ENCODE measurements at regions not wholly inside any gene's neighbourhood (a gene's known extent, or its start where the extent isn't known, plus 50 kb on each side); places are given as distances from the start of the nearest gene placed in this dataset.
A peak's percentile ranks its signal among the peaks of the same experiment; 100 is the strongest.

DNA sequence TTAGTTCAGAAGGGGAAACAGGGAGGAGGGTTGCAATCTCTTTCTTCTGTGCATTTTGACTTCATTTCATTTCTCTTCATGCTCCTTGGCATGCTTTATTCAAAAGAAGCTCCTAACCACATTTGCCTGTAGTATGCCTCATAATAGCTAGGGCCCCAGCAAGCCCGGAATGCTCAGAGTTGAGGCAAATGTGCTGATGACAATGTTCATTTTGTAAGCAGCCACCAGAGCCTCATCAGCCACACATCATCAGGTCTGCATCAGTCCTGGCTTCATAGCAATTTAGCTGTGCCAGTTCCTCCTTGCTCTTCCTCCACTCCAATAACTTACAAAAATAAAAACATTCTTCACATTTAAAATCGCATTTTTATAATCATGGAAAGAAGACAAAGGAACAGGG, 65.4 kb upstream of the MMADHC start:
- intact Hi-C loops (cut with DNase I), result no loop called here
- DNase-seq (no peak), ATAC-seq (no peak)
- WGBS, 2 donors, result 83 to 94% methylated on average over 2 of the region's 2 CpGs
- TF ChIP-seq, protein P1, sequence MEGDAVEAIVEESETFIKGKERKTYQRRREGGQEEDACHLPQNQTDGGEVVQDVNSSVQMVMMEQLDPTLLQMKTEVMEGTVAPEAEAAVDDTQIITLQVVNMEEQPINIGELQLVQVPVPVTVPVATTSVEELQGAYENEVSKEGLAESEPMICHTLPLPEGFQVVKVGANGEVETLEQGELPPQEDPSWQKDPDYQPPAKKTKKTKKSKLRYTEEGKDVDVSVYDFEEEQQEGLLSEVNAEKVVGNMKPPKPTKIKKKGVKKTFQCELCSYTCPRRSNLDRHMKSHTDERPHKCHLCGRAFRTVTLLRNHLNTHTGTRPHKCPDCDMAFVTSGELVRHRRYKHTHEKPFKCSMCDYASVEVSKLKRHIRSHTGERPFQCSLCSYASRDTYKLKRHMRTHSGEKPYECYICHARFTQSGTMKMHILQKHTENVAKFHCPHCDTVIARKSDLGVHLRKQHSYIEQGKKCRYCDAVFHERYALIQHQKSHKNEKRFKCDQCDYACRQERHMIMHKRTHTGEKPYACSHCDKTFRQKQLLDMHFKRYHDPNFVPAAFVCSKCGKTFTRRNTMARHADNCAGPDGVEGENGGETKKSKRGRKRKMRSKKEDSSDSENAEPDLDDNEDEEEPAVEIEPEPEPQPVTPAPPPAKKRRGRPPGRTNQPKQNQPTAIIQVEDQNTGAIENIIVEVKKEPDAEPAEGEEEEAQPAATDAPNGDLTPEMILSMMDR (IDR thresholded peaks at IDR 0.05), result no peak
- no peak for TF ChIP-seq POLR2A (IDR thresholded peaks at IDR 0.05)
- Histone ChIP-seq H3K36me3 (replicated peaks in 1 of 2; ENCODE audit: insufficient read depth in 1 of 2, low read depth in 2 of 2) (no peaks in the 10 kb centered on the region), H3K9me3 (no peaks in the 10 kb centered on the region), H3K27me3 (no peaks in the 10 kb centered on the region), H3K4me3 (no peak overlapping the region), H3K27ac (no peak overlapping the region), H3K4me1 (no peaks in the 10 kb centered on the region)

DNA sequence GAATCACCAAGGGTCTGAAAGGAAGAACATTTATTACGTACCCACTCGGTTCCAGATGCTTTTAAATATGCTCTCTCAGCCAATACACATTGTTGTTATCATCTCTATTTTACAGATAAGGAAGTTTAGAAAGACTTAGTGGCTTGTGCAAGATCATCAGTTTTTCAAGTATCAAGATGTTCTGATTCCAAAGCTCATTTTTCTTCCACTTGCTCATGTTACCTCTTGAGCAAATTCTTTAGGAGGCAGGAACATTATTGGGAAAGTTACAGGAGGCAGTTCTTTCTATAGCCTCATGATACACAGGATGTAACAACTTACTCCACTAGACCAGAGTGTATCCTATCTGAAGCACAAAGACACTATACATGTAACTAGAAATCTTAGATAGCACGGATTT, 65.0 kb upstream of the MMADHC start:
- intact Hi-C loops (cut with DNase I), result no loop called here
- no peak for ATAC-seq
- TF ChIP-seq POLR2A (IDR thresholded peaks at IDR 0.05), result no peak
- TF ChIP-seq, protein P1 (IDR thresholded peaks at IDR 0.05), result no peak
- no peak for DNase-seq
- Histone ChIP-seq H3K36me3 (replicated peaks in 1 of 2; ENCODE audit: insufficient read depth in 1 of 2, low read depth in 2 of 2) (no peaks in the 10 kb centered on the region), H3K4me3 (no peak overlapping the region), H3K27ac (no peak overlapping the region), H3K27me3 (no peaks in the 10 kb centered on the region), H3K9me3 (no peaks in the 10 kb centered on the region), H3K4me1 (no peaks in the 10 kb centered on the region)
- 75 to 80% methylated on average over 3 of the region's 3 CpGs for WGBS, 2 donors

DNA sequence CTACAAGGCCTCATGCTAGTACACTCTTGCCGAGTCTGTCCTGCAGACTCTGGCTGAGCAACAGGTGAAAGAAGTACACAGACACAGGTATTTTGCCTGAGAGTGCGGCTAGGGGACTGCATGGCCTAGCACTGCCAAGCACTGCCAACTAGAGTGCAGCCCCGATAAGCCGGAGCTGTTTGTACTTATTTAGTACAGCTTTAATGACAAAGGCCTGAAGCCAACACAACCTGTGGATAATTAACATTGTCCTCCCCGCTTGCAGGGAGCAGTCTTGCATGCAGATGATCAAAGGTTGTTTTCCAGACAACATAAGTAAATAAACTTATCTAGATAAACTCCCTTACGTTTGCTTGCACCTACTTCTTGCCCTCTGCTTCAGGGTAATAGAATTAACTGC, 63.7 kb upstream of the MMADHC start:
- intact Hi-C loops (cut with DNase I), result no loop called here
- no peak overlapping the region for H3K4me3 ChIP-seq
- TF ChIP-seq, protein P1 (IDR thresholded peaks at IDR 0.05), result no peak
- no peak for TF ChIP-seq POLR2A (IDR thresholded peaks at IDR 0.05)
- H3K36me3 ChIP-seq (replicated peaks in 1 of 2; ENCODE audit: insufficient read depth in 1 of 2, low read depth in 2 of 2), result no peaks in the 10 kb centered on the region
- H3K27ac ChIP-seq, result no peak overlapping the region
- H3K4me1 ChIP-seq, result no peaks in the 10 kb centered on the region
- WGBS, 2 donors, result 54 to 65% methylated on average over 6 of the region's 6 CpGs
- H3K9me3 ChIP-seq, result no peaks in the 10 kb centered on the region
- no peaks in the 10 kb centered on the region for H3K27me3 ChIP-seq
- DNase-seq (no peak), ATAC-seq (no peak)

DNA sequence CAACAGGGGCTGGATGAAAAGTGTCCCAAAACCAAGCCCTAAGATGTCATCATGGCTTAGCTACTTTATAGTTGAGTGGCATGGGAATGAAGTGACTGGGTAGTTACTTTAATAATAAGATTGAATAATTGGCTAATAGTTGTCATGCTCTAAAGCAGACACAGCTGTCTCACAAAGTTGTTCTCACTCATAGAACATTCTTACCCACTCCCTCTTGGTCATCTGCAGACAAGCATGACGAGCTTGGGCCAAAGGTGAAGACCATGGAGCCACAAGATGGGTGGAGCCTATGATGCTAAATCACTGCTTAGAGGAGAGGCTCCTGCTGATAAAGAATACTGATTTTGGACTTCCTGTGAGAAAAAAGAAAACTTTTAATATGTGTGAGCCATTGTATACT, 62.4 kb upstream of the MMADHC start:
- Histone ChIP-seq H3K36me3 (replicated peaks in 1 of 2; ENCODE audit: insufficient read depth in 1 of 2, low read depth in 2 of 2) (no peaks in the 10 kb centered on the region), H3K4me3 (no peak overlapping the region), H3K9me3 (no peaks in the 10 kb centered on the region), H3K27ac (no peak overlapping the region), H3K27me3 (no peaks in the 10 kb centered on the region), H3K4me1 (no peaks in the 10 kb centered on the region)
- DNase-seq (no peak), ATAC-seq (no peak)
- 67 to 68% methylated on average over 1 of the region's 1 CpG for WGBS, 2 donors
- TF ChIP-seq, protein P1 (IDR thresholded peaks at IDR 0.05), result no peak
- TF ChIP-seq POLR2A (IDR thresholded peaks at IDR 0.05), result no peak
- intact Hi-C loops (cut with DNase I), result no loop called here

DNA sequence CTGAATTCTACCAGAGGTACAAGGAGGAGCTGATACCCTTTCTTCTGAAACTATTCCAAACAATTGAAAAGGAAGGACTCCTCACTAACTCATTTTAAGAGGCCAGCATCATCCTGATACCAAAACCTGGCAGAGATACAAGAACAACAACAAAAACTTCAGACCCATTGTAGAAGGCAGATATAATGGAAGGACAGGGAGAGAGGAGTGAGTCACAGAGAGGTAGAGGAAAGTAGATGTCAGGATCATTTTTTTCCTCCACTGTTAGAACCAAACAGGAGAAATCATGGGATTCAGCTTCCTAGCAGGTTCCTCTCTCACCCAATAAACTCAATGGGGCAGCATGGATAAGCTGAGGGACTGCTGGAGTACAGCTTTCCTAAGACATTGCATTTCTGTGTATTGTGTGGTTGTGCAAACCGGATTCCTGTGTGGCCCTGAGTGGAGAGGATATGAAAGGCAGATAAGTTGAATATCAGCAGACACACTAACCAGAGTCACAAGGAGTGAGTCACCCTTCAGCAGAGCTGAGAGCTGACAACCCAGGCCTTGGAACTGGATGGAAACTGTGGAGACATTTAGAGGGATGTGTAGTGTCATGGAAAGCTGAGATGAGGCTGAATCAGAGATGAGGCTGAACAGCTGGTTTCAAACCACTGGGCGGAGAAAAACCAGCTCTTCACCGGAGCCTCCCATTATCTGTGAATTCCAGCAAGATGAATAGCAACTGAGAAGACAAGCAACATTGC, 60.9 kb upstream of the MMADHC start:
- no peak overlapping the region for H3K4me3 ChIP-seq
- TF ChIP-seq, protein P1 (IDR thresholded peaks at IDR 0.05), result no peak
- TF ChIP-seq POLR2A (IDR thresholded peaks at IDR 0.05), result no peak
- ATAC-seq (peak; percentile 62), DNase-seq (peak in 3 of 4 donors; percentile 6 to 50 (median 12))
- H3K27ac ChIP-seq, result no peak overlapping the region
- no peaks in the 10 kb centered on the region for H3K4me1 ChIP-seq
- no peaks in the 10 kb centered on the region for H3K27me3 ChIP-seq
- intact Hi-C loops (cut with DNase I), result no loop called here
- no peaks in the 10 kb centered on the region for H3K36me3 ChIP-seq (replicated peaks in 1 of 2; ENCODE audit: insufficient read depth in 1 of 2, low read depth in 2 of 2)
- no peaks in the 10 kb centered on the region for H3K9me3 ChIP-seq
- 73 to 77% methylated on average over 3 of the region's 3 CpGs for WGBS, 2 donors
